ENCODE measurements at regions not wholly inside any gene's neighbourhood (a gene's known extent, or its start where the extent isn't known, plus 50 kb on each side); places are given as distances from the start of the nearest gene placed in this dataset.

- Mint-ChIP-seq H3K36me3 (ENCODE audit: insufficient read depth, unreplicated experiment) (no peaks in the 10 kb centered on the region), H3K27ac (ENCODE audit: unreplicated experiment) (no peak overlapping the region), H3K4me3 (ENCODE audit: low read depth, unreplicated experiment) (no peak overlapping the region), H3K4me1 (ENCODE audit: low read depth, unreplicated experiment) (no peaks in the 10 kb centered on the region), H3K9me3 (ENCODE audit: low read depth, unreplicated experiment) (no peaks in the 10 kb centered on the region), H3K27me3 (ENCODE audit: unreplicated experiment) (peaks cover 66% of the 10 kb centered on the region)
- intact Hi-C loops (cut with micrococcal nuclease; ENCODE audit: unreplicated experiment) = no loop called here
- no peak for TF ChIP-seq CTCF (IDR thresholded peaks at IDR 0.05; ENCODE audit: unreplicated experiment)
- DNase-seq = no peak
- BruUV-seq (replicated peaks) = no TSS peak
- CTCF ChIA-PET = interaction anchor here (0.6 kb wide), 1 partner anchor 976 kb away, joined by 3 read pairs; no protein-coding TSS in a partner anchor
Measured at GRCh38 chr13:26943748-26944147, 183.2 kb upstream of the GPR12 start.

GRCh38 chr13:26942184-26942583 lies 181.6 kb upstream of the GPR12 start:
- no peak for TF ChIP-seq CTCF (IDR thresholded peaks at IDR 0.05; ENCODE audit: unreplicated experiment)
- intact Hi-C loops (cut with micrococcal nuclease; ENCODE audit: unreplicated experiment) = no loop called here
- CTCF ChIA-PET = interaction anchor here (0.6 kb wide), 1 partner anchor 363 kb away, joined by 3 read pairs; no protein-coding TSS in a partner anchor
- H3K36me3 Mint-ChIP-seq (ENCODE audit: insufficient read depth, unreplicated experiment) = no peaks in the 10 kb centered on the region
- peaks cover 80% of the 10 kb centered on the region for H3K27me3 Mint-ChIP-seq (ENCODE audit: unreplicated experiment)
- no peak for DNase-seq
- no peaks in the 10 kb centered on the region for H3K4me1 Mint-ChIP-seq (ENCODE audit: low read depth, unreplicated experiment)
- BruUV-seq (replicated peaks) = no TSS peak
- H3K9me3 Mint-ChIP-seq (ENCODE audit: low read depth, unreplicated experiment) = no peaks in the 10 kb centered on the region
- no peak overlapping the region for H3K4me3 Mint-ChIP-seq (ENCODE audit: low read depth, unreplicated experiment)
- no peak overlapping the region for H3K27ac Mint-ChIP-seq (ENCODE audit: unreplicated experiment)

- Mint-ChIP-seq H3K36me3 (ENCODE audit: insufficient read depth, unreplicated experiment) (no peaks in the 10 kb centered on the region), H3K27me3 (ENCODE audit: unreplicated experiment) (peaks cover 77% of the 10 kb centered on the region), H3K4me3 (ENCODE audit: low read depth, unreplicated experiment) (no peak overlapping the region), H3K4me1 (ENCODE audit: low read depth, unreplicated experiment) (no peaks in the 10 kb centered on the region), H3K27ac (ENCODE audit: unreplicated experiment) (no peak overlapping the region), H3K9me3 (ENCODE audit: low read depth, unreplicated experiment) (no peaks in the 10 kb centered on the region)
- DNase-seq = no peak
- no peak for TF ChIP-seq CTCF (IDR thresholded peaks at IDR 0.05; ENCODE audit: unreplicated experiment)
- CTCF ChIA-PET = interaction anchor here (0.6 kb wide), 1 partner anchor 364 kb away, joined by 3 read pairs; no protein-coding TSS in a partner anchor
- BruUV-seq (replicated peaks) = no TSS peak
- intact Hi-C loops (cut with micrococcal nuclease; ENCODE audit: unreplicated experiment) = no loop called here
Measured at GRCh38 chr13:26941345-26942174, 181.0 kb upstream of the GPR12 start.

- Mint-ChIP-seq H3K27ac (ENCODE audit: unreplicated experiment) (no peak overlapping the region), H3K27me3 (ENCODE audit: unreplicated experiment) (peaks cover 17% of the 10 kb centered on the region), H3K9me3 (ENCODE audit: low read depth, unreplicated experiment) (no peaks in the 10 kb centered on the region), H3K4me3 (ENCODE audit: low read depth, unreplicated experiment) (no peak overlapping the region), H3K36me3 (ENCODE audit: insufficient read depth, unreplicated experiment) (no peaks in the 10 kb centered on the region), H3K4me1 (ENCODE audit: low read depth, unreplicated experiment) (no peaks in the 10 kb centered on the region)
- intact Hi-C loops (cut with micrococcal nuclease; ENCODE audit: unreplicated experiment) = no loop called here
- DNase-seq = no peak
- no peak for TF ChIP-seq CTCF (IDR thresholded peaks at IDR 0.05; ENCODE audit: unreplicated experiment)
- CTCF ChIA-PET = no interaction called here
- BruUV-seq (replicated peaks) = no TSS peak
Measured at GRCh38 chr13:26934096-26934495, 173.5 kb upstream of the GPR12 start.

Measured in Calu3 (cell line).